A673 (cell line): ENCODE measurements at regions not wholly inside any gene's neighbourhood (a gene's known extent, or its start where the extent isn't known, plus 50 kb on each side); places are given as distances from the start of the nearest gene placed in this dataset.

Experiments used
- BruUV-seq: library from RNA; stranded (reverse); fragments of 400-500 nt; replicated peaks from 2 replicates; lab custom pipeline; 2021; lab: Mats Ljungman, UMichigan
- CTCF ChIA-PET: fragments of 300-600 bp; sonication (Branson Sonifier 250); formaldehyde crosslinking; loops from one replicate; lab custom pipeline; 2022; ENCODE audit warnings: antibody characterized with exemption; lab: Charles Lee
- POLR2A ChIA-PET: fragments of 300-600 bp; sonication (Branson Sonifier 250); formaldehyde crosslinking; loops from one replicate; lab custom pipeline; 2022; ENCODE audit warnings: antibody characterized with exemption; ENCODE audit not compliant: low non-redundant PET; lab: Charles Lee
- DNase-seq: peaks from one replicate; pipeline ENCODE4 v3.0.0-alpha.2; 2015; ENCODE audit warnings: low spot score
- H3K27ac ChIP-seq: fragments of 200-600 bp; sonication (generic); 2 replicates; pipeline ENCODE4 v1.5.1; 2016; ENCODE audit warnings: mixed run types, low read depth, mild to moderate bottlenecking, mixed read lengths, antibody characterized with exemption, low read length; ENCODE audit not compliant: poor library complexity, severe bottlenecking
- H3K27me3 ChIP-seq: fragments of 200-600 bp; sonication (generic); replicated peaks from 2 replicates; pipeline ENCODE4 v1.6.1; 2017; ENCODE audit warnings: mixed run types, low read depth, mild to moderate bottlenecking, mixed read lengths, antibody characterized with exemption, low read length; ENCODE audit not compliant: insufficient read depth, poor library complexity
- H3K36me3 ChIP-seq: fragments of 200-600 bp; sonication (generic); 2 replicates; pipeline ENCODE4 v1.6.1; 2016; ENCODE audit warnings: mixed run types, mild to moderate bottlenecking, mixed read lengths, antibody characterized with exemption, low read length; ENCODE audit not compliant: insufficient read depth, poor library complexity, severe bottlenecking
- H3K4me1 ChIP-seq: fragments of 200-600 bp; sonication (generic); 2 replicates; pipeline ENCODE4 v1.6.1; 2017; ENCODE audit warnings: mixed run types, mild to moderate bottlenecking, mixed read lengths, antibody characterized with exemption, low read length; ENCODE audit not compliant: insufficient read depth, poor library complexity, severe bottlenecking
- H3K4me3 ChIP-seq: fragments of 200-600 bp; sonication (generic); 2 replicates; pipeline ENCODE4 v1.5.1; 2016; ENCODE audit warnings: low read depth, mixed run types, mild to moderate bottlenecking, mixed read lengths, low read length; ENCODE audit not compliant: poor library complexity, severe bottlenecking
- H3K9me3 ChIP-seq: fragments of 200-600 bp; sonication (generic); 2 replicates; pipeline ENCODE4 v1.6.1; 2016; ENCODE audit warnings: mixed run types, low read depth, mild to moderate bottlenecking, mixed read lengths, antibody characterized with exemption, low read length; ENCODE audit not compliant: poor library complexity, severe bottlenecking
- EZH2 ChIP-seq: fragments of 200-600 bp; sonication (generic); IDR thresholded peaks from 2 replicates; pipeline ENCODE4 v1.6.1; 2017; ENCODE audit warnings: borderline replicate concordance, low read depth, mild to moderate bottlenecking, mixed read lengths, antibody characterized with exemption, low read length; ENCODE audit not compliant: poor library complexity, severe bottlenecking
- intact Hi-C: fragments of 100-400 bp; cut with micrococcal nuclease; formaldehyde crosslinking; loops from one replicate; pipeline ENCODE4 v1.10.0; 2022; ENCODE audit not compliant: unreplicated experiment
- TF ChIP-seq, protein P1 (sequence below): fragments of 300-800, 200-600 bp; sonication (generic); conservative IDR thresholded peaks from 2 replicates; pipeline ENCODE4 v1.5.1; 2017; ENCODE audit warnings: low read depth, mild to moderate bottlenecking, antibody characterized with exemption, low read length, moderate library complexity, mixed read lengths

DNA sequence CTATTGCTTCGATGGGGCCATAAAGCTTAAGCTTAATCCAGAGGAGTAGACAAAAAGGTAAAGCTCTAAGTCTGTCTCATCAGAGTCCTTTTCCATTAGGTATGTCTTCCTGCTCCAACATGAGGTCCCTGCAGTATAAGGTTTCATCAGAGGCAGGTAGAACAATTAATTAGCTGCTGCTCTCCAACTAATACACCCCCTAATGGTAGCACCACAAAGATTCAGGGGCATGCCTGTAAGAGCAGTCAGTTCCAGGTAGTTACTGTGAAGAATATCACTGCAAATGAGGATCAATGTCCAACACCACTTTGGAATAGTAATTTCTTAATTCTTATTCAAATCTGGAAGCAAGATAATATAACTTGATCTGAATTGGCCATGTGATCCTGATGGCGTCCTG is 160.3 kb upstream of the ESRRG start:
- Histone ChIP-seq H3K4me1 (no peaks in the 10 kb centered on the region), H3K27ac (no peak overlapping the region), H3K36me3 (no peaks in the 10 kb centered on the region), H3K27me3 (peaks cover 10% of the 10 kb centered on the region), H3K4me3 (no peak overlapping the region), H3K9me3 (no peaks in the 10 kb centered on the region)
- ChIA-PET CTCF (no interaction called here), POLR2A (no interaction called here)
- TF ChIP-seq, protein P1, sequence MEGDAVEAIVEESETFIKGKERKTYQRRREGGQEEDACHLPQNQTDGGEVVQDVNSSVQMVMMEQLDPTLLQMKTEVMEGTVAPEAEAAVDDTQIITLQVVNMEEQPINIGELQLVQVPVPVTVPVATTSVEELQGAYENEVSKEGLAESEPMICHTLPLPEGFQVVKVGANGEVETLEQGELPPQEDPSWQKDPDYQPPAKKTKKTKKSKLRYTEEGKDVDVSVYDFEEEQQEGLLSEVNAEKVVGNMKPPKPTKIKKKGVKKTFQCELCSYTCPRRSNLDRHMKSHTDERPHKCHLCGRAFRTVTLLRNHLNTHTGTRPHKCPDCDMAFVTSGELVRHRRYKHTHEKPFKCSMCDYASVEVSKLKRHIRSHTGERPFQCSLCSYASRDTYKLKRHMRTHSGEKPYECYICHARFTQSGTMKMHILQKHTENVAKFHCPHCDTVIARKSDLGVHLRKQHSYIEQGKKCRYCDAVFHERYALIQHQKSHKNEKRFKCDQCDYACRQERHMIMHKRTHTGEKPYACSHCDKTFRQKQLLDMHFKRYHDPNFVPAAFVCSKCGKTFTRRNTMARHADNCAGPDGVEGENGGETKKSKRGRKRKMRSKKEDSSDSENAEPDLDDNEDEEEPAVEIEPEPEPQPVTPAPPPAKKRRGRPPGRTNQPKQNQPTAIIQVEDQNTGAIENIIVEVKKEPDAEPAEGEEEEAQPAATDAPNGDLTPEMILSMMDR = no peak
- TF ChIP-seq EZH2 = no peak
- no TSS peak for BruUV-seq
- intact Hi-C loops = no loop called here
- DNase-seq = no peak

DNA sequence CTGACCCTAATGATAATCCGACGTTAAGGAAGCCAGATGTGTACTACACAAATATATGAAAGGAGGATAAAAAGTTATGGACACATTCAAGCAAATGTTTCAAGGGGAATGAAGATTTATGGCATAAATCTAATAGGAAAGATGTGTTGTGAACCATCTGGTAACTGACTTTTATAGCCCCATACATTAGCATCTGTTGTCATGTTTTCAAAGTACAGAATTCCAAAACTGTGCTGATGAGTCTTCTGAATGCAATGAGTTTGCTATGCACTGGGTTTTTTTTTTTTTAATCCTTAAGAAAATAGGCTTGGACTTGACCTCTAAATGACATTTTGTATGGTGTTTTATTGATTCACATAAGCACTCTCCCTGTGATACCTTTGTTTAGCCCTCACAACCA is 158.5 kb upstream of the ESRRG start:
- CTCF ChIA-PET = no interaction called here
- H3K36me3 ChIP-seq = no peaks in the 10 kb centered on the region
- H3K27me3 ChIP-seq = no peaks in the 10 kb centered on the region
- H3K9me3 ChIP-seq = no peaks in the 10 kb centered on the region
- no peak for TF ChIP-seq EZH2
- TF ChIP-seq, protein P1 = no peak
- no peak overlapping the region for H3K4me3 ChIP-seq
- intact Hi-C loops = no loop called here
- H3K4me1 ChIP-seq = no peaks in the 10 kb centered on the region
- POLR2A ChIA-PET = no interaction called here
- DNase-seq = no peak
- no TSS peak for BruUV-seq
- no peak overlapping the region for H3K27ac ChIP-seq

DNA sequence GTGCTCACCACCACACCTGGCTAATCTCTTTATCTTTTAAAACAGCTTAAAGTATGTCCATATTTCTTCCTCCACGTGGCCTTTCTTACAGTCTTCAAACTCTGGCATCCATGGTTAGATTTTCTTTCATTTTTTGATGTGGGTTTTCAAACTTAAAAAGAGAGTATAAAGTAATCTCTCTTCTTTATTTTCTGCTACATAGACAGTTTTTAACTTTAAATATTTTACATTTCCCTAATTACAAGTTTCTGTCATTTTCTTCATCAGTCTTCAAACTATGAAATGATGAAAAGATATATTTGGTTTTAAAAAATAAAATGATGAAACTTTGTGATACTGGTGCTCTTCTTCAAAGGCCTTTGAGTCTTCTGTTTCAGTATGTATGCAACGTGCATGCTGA is 143.5 kb upstream of the ESRRG start:
- H3K27me3 ChIP-seq = peaks cover 4% of the 10 kb centered on the region
- no peaks in the 10 kb centered on the region for H3K36me3 ChIP-seq
- TF ChIP-seq EZH2 = no peak
- H3K9me3 ChIP-seq = no peaks in the 10 kb centered on the region
- CTCF ChIA-PET = no interaction called here
- H3K4me1 ChIP-seq = no peaks in the 10 kb centered on the region
- DNase-seq = no peak
- no peak overlapping the region for H3K27ac ChIP-seq
- POLR2A ChIA-PET = no interaction called here
- intact Hi-C loops = no loop called here
- H3K4me3 ChIP-seq = no peak overlapping the region
- no TSS peak for BruUV-seq

DNA sequence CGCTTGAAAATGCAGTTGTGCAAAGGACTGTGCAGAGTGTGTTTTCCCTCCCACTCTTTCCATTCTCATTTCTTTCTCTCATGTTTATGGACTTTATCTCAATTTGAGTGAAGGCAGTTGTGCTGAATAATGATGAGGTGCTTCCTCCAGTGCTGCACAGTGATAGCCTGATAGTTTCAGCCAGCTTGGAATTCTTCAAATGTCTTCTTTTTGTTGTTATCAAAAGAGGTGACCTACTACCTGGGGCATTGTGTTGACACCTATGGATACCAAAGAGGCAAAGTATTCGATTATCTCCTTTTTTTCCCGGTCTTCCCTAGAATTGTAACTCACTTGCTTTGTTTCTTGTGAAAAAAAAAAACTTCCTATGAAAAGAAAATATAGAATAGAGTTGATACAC is 132.6 kb upstream of the ESRRG start:
- TF ChIP-seq EZH2 = no peak
- TF ChIP-seq, protein P1 = no peak
- POLR2A ChIA-PET = no interaction called here
- H3K4me1 ChIP-seq = no peaks in the 10 kb centered on the region
- BruUV-seq = no TSS peak
- H3K4me3 ChIP-seq = no peak overlapping the region
- H3K9me3 ChIP-seq = no peaks in the 10 kb centered on the region
- H3K27me3 ChIP-seq = peaks cover 41% of the 10 kb centered on the region
- intact Hi-C loops = no loop called here
- DNase-seq = no peak
- CTCF ChIA-PET = no interaction called here
- H3K27ac ChIP-seq = no peak overlapping the region
- no peaks in the 10 kb centered on the region for H3K36me3 ChIP-seq
